ENCODE measurements at regions not wholly inside any gene's neighbourhood (a gene's known extent, or its start where the extent isn't known, plus 50 kb on each side); places are given as distances from the start of the nearest gene placed in this dataset.

GRCh38 chr19:32165750-32166149 lies 179.7 kb upstream of the ZNF507 start:
- ChIA-PET POLR2A (no interaction called here), CTCF (no interaction called here)
- no peaks in the 10 kb centered on the region for H3K4me1 Mint-ChIP-seq (ENCODE audit: low read depth)
- DNase-seq (no peak), ATAC-seq (no peak)
- no peak overlapping the region for H3K27ac Mint-ChIP-seq
- H3K36me3 Mint-ChIP-seq (ENCODE audit: low read depth), result no peaks in the 10 kb centered on the region
- intact Hi-C loops (cut with micrococcal nuclease), result no loop called here
- H3K27me3 Mint-ChIP-seq, result peaks cover 6% of the 10 kb centered on the region
- H3K4me3 Mint-ChIP-seq, result no peak overlapping the region
- H3K9me3 Mint-ChIP-seq, result no peaks in the 10 kb centered on the region
- TF ChIP-seq, protein P1, sequence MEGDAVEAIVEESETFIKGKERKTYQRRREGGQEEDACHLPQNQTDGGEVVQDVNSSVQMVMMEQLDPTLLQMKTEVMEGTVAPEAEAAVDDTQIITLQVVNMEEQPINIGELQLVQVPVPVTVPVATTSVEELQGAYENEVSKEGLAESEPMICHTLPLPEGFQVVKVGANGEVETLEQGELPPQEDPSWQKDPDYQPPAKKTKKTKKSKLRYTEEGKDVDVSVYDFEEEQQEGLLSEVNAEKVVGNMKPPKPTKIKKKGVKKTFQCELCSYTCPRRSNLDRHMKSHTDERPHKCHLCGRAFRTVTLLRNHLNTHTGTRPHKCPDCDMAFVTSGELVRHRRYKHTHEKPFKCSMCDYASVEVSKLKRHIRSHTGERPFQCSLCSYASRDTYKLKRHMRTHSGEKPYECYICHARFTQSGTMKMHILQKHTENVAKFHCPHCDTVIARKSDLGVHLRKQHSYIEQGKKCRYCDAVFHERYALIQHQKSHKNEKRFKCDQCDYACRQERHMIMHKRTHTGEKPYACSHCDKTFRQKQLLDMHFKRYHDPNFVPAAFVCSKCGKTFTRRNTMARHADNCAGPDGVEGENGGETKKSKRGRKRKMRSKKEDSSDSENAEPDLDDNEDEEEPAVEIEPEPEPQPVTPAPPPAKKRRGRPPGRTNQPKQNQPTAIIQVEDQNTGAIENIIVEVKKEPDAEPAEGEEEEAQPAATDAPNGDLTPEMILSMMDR (IDR thresholded peaks at IDR 0.05), result no peak

- no peak overlapping the region for H3K4me3 Mint-ChIP-seq
- ChIA-PET POLR2A (no interaction called here), CTCF (no interaction called here)
- no peaks in the 10 kb centered on the region for H3K36me3 Mint-ChIP-seq (ENCODE audit: low read depth)
- peaks cover 6% of the 10 kb centered on the region for H3K27me3 Mint-ChIP-seq
- H3K27ac Mint-ChIP-seq, result no peak overlapping the region
- intact Hi-C loops (cut with micrococcal nuclease), result no loop called here
- no peaks in the 10 kb centered on the region for H3K4me1 Mint-ChIP-seq (ENCODE audit: low read depth)
- ATAC-seq (no peak), DNase-seq (no peak)
- TF ChIP-seq, protein P1 (IDR thresholded peaks at IDR 0.05), result no peak
- H3K9me3 Mint-ChIP-seq, result no peaks in the 10 kb centered on the region
Measured at GRCh38 chr19:32166238-32166637, 179.2 kb upstream of the ZNF507 start.

DNA sequence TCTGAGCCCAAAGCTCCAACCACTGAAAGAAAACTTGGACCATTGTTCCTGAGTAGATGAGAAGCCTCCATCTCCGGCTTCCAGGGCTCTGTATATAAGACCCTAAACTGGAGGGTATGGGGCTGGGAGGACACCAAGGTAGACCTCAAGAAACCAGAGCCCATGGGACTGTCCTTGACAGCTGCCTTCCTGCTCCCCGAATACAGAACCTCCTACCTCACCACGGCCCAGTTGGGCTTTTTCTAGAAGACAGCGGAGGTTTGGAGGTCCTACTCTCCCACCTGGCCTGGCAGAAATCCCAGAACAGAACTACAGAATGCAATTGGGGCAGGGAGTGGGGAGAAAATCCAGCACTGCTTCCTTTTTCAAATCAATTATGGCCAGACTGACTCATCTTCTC lies 177.3 kb upstream of the ZNF507 start:
- ChIA-PET CTCF (no interaction called here), POLR2A (no interaction called here)
- H3K4me1 Mint-ChIP-seq (ENCODE audit: low read depth), result no peaks in the 10 kb centered on the region
- no peaks in the 10 kb centered on the region for H3K36me3 Mint-ChIP-seq (ENCODE audit: low read depth)
- H3K27me3 Mint-ChIP-seq, result peaks cover 6% of the 10 kb centered on the region
- no peak overlapping the region for H3K4me3 Mint-ChIP-seq
- ATAC-seq, result no peak
- TF ChIP-seq, protein P1 (IDR thresholded peaks at IDR 0.05), result no peak
- no peak for DNase-seq
- H3K27ac Mint-ChIP-seq, result no peak overlapping the region
- no peaks in the 10 kb centered on the region for H3K9me3 Mint-ChIP-seq
- intact Hi-C loops (cut with micrococcal nuclease), result no loop called here

DNA sequence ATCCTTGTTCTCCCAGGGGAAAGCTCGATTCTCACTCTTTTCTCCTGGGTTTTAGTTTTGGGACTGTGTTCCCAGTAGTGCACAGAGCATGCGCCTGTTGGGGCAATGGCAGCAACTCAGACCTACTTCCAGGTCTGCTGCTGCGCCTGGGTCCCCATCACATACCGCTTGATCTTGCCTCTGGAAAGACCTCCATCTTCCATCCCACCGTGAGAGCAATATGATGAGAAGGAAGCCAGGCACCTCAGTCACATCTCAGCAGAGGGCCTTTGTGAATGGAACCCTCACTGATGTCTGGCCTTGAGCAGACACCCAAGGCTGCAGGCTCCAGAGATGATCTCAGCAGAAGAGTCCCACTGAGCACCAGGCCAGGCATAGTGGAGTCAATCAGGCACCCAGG lies 176.8 kb upstream of the ZNF507 start:
- TF ChIP-seq, protein P1 (IDR thresholded peaks at IDR 0.05), result no peak
- DNase-seq (no peak), ATAC-seq (no peak)
- Mint-ChIP-seq H3K27ac (no peak overlapping the region), H3K4me3 (no peak overlapping the region), H3K4me1 (ENCODE audit: low read depth) (no peaks in the 10 kb centered on the region), H3K9me3 (no peaks in the 10 kb centered on the region), H3K36me3 (ENCODE audit: low read depth) (no peaks in the 10 kb centered on the region), H3K27me3 (peaks cover 6% of the 10 kb centered on the region)
- intact Hi-C loops (cut with micrococcal nuclease), result no loop called here
- ChIA-PET POLR2A (no interaction called here), CTCF (no interaction called here)

GRCh38 chr19:32171719-32172151 lies 173.7 kb upstream of the ZNF507 start:
- Mint-ChIP-seq H3K4me3 (no peak overlapping the region), H3K4me1 (ENCODE audit: low read depth) (no peaks in the 10 kb centered on the region), H3K36me3 (ENCODE audit: low read depth) (no peaks in the 10 kb centered on the region), H3K27ac (no peak overlapping the region), H3K9me3 (no peaks in the 10 kb centered on the region), H3K27me3 (peaks cover 4% of the 10 kb centered on the region)
- DNase-seq (no peak), ATAC-seq (no peak)
- ChIA-PET POLR2A (no interaction called here), CTCF (interaction anchor here (2.0 kb wide), 1 partner anchor 53 kb away, joined by 5 read pairs; no protein-coding TSS in a partner anchor)
- intact Hi-C loops (cut with micrococcal nuclease), result no loop called here
- TF ChIP-seq, protein P1 (IDR thresholded peaks at IDR 0.05), result no peak
